ENCODE measurements at regions not wholly inside any gene's neighbourhood (a gene's known extent, or its start where the extent isn't known, plus 50 kb on each side); places are given as distances from the start of the nearest gene placed in this dataset.

GRCh38 chr2:167689444-167689843, 558.0 kb downstream of the STK39 start:
- TF ChIP-seq POLR2A (IDR thresholded peaks at IDR 0.05) (no peak), CTCF (IDR thresholded peaks at IDR 0.05 in 8 of 11, conservative IDR thresholded peaks at IDR 0.05 in 3 of 11) (no peak)
